Testis (tissue), 2 donors: ENCODE measurements at regions not wholly inside any gene's neighbourhood (a gene's known extent, or its start where the extent isn't known, plus 50 kb on each side); places are given as distances from the start of the nearest gene placed in this dataset.

Experiments used
- DNase-seq: peaks from one replicate; pipeline ENCODE4 v3.0.0-alpha.2; 2019
- H3K27ac ChIP-seq, 2 donors: fragments of 200-600 bp; sonication (generic); one replicate each; pipeline ENCODE4 v1.5.1; 2019
- H3K27me3 ChIP-seq: fragments of 200-600 bp; sonication (generic); one replicate; pipeline ENCODE4 v1.5.1; 2019
- H3K36me3 ChIP-seq: fragments of 200-600 bp; sonication (generic); one replicate; pipeline ENCODE4 v1.5.1; 2017; ENCODE audit warnings: low read depth; ENCODE audit errors: missing control alignments
- H3K4me1 ChIP-seq: fragments of 200-600 bp; sonication (generic); one replicate; pipeline ENCODE4 v1.5.1; 2019
- H3K4me3 ChIP-seq, 2 donors: fragments of 200-600 bp; sonication (generic); one replicate each; pipeline ENCODE4 v1.5.1; 2017 to 2019
- H3K9me3 ChIP-seq: fragments of 200-600 bp; sonication (generic); one replicate; pipeline ENCODE4 v1.5.1; 2017
- CTCF ChIP-seq, 3 experiments: fragments of 450-650 bp in 2 of 3; fragments of 200-600 bp in 1 of 3; sonication (generic) in 1 of 3; IDR thresholded peaks; one replicate each; pipeline ENCODE4 v1.5.1; 2016 to 2019; ENCODE audit warnings: antibody characterized with exemption in 3 of 3, mild to moderate bottlenecking in 2 of 3, moderate library complexity in 1 of 3
- POLR2A ChIP-seq: fragments of 450-650 bp; IDR thresholded peaks from one replicate; pipeline ENCODE4 v1.6.1; 2017; ENCODE audit warnings: antibody characterized with exemption, mild to moderate bottlenecking, moderate library complexity
- WGBS, 2 donors: methylation state at CpG; one replicate each; pipeline ENCODE4 v1.1.5; 2018; 5-methylcytosine and 5-hydroxymethylcytosine counted together
- intact Hi-C: fragments of 100-400 bp; cut with DNase I; formaldehyde crosslinking; loops from one replicate; pipeline ENCODE4 v1.15.1; 2023; ENCODE audit warnings: low total_unique reads

GRCh38 chr6:169371344-169372127 lies 117.9 kb upstream of the THBS2 start:
- Histone ChIP-seq H3K9me3 (no peaks in the 10 kb centered on the region), H3K27me3 (no peaks in the 10 kb centered on the region), H3K36me3 (no peaks in the 10 kb centered on the region), H3K4me3 (no peak overlapping the region), H3K27ac (no peak overlapping the region), H3K4me1 (no peaks in the 10 kb centered on the region)
- WGBS, 2 donors, result 46 to 70% methylated on average over 9 to 12 of the region's 12 CpGs
- DNase-seq, result no peak
- intact Hi-C loops, result no loop called here
- TF ChIP-seq CTCF (IDR thresholded peaks at IDR 0.05) (no peak), POLR2A (no peak)

GRCh38 chr6:169370666-169371343 lies 117.2 kb upstream of the THBS2 start:
- Histone ChIP-seq H3K4me1 (no peaks in the 10 kb centered on the region), H3K27ac (no peak overlapping the region), H3K27me3 (no peaks in the 10 kb centered on the region), H3K9me3 (no peaks in the 10 kb centered on the region), H3K4me3 (no peak overlapping the region), H3K36me3 (no peaks in the 10 kb centered on the region)
- TF ChIP-seq POLR2A (no peak), CTCF (IDR thresholded peaks at IDR 0.05) (no peak)
- WGBS, 2 donors, result 62 to 66% methylated on average over 8 of the region's 8 CpGs
- intact Hi-C loops, result no loop called here
- DNase-seq, result no peak

GRCh38 chr6:169370054-169370453 lies 116.4 kb upstream of the THBS2 start:
- H3K27ac ChIP-seq, result no peak overlapping the region
- H3K4me3 ChIP-seq, result no peak overlapping the region
- WGBS, 2 donors, result 75 to 83% methylated on average over 3 to 10 of the region's 10 CpGs
- H3K27me3 ChIP-seq, result no peaks in the 10 kb centered on the region
- TF ChIP-seq CTCF (IDR thresholded peaks at IDR 0.05) (no peak), POLR2A (no peak)
- no peaks in the 10 kb centered on the region for H3K36me3 ChIP-seq
- no peaks in the 10 kb centered on the region for H3K4me1 ChIP-seq
- no peak for DNase-seq
- intact Hi-C loops, result no loop called here
- H3K9me3 ChIP-seq, result no peaks in the 10 kb centered on the region

- DNase-seq, result no peak
- Histone ChIP-seq H3K4me3 (no peak overlapping the region), H3K27ac (no peak overlapping the region), H3K27me3 (no peaks in the 10 kb centered on the region), H3K4me1 (no peaks in the 10 kb centered on the region), H3K9me3 (no peaks in the 10 kb centered on the region), H3K36me3 (no peaks in the 10 kb centered on the region)
- TF ChIP-seq POLR2A (no peak), CTCF (IDR thresholded peaks at IDR 0.05) (no peak)
- intact Hi-C loops, result no loop called here
- 93 to 95% methylated on average over 11 of the region's 11 CpGs for WGBS, 2 donors
Observed at GRCh38 chr6:169368200-169368599, 114.6 kb upstream of the THBS2 start.

GRCh38 chr6:169367507-169367906 lies 113.9 kb upstream of the THBS2 start:
- TF ChIP-seq CTCF (IDR thresholded peaks at IDR 0.05) (no peak), POLR2A (no peak)
- intact Hi-C loops, result no loop called here
- no peak for DNase-seq

More at GRCh38 chr6:169367507-169367906, 113.9 kb upstream of the THBS2 start:
- no peaks in the 10 kb centered on the region for H3K9me3 ChIP-seq
- no peaks in the 10 kb centered on the region for H3K27me3 ChIP-seq
- WGBS, 2 donors, result 86 to 92% methylated on average over 5 to 7 of the region's 7 CpGs
- H3K4me3 ChIP-seq, result no peak overlapping the region
- H3K27ac ChIP-seq, result no peak overlapping the region
- H3K4me1 ChIP-seq, result no peaks in the 10 kb centered on the region
- no peaks in the 10 kb centered on the region for H3K36me3 ChIP-seq
